Endothelial cell (in vitro differentiated cells): ENCODE measurements at regions not wholly inside any gene's neighbourhood (a gene's known extent, or its start where the extent isn't known, plus 50 kb on each side); places are given as distances from the start of the nearest gene placed in this dataset.

ENCODE experiments used
- DNase-seq: peaks from one replicate; pipeline ENCODE4 v3.0.0; 2021; ENCODE audit warnings: low spot score
- H3K27ac Mint-ChIP-seq: one replicate; pipeline ENCODE4 v1.8.0; 2021; ENCODE audit warnings: mixed read lengths, inconsistent platforms; ENCODE audit not compliant: unreplicated experiment
- H3K27me3 Mint-ChIP-seq: one replicate; pipeline ENCODE4 v1.8.0; 2021; ENCODE audit warnings: mild to moderate bottlenecking, moderate library complexity, mixed read lengths, inconsistent platforms; ENCODE audit not compliant: unreplicated experiment
- H3K36me3 Mint-ChIP-seq: one replicate; pipeline ENCODE4 v1.8.0; 2021; ENCODE audit warnings: mild to moderate bottlenecking, low read depth, mixed read lengths, inconsistent platforms; ENCODE audit not compliant: unreplicated experiment
- H3K4me1 Mint-ChIP-seq: one replicate; pipeline ENCODE4 v1.8.0; 2021; ENCODE audit warnings: mild to moderate bottlenecking, mixed read lengths, inconsistent platforms; ENCODE audit not compliant: unreplicated experiment
- H3K4me3 Mint-ChIP-seq: one replicate; pipeline ENCODE4 v1.8.0; 2021; ENCODE audit warnings: mild to moderate bottlenecking, mixed read lengths, inconsistent platforms; ENCODE audit not compliant: unreplicated experiment
- H3K9me3 Mint-ChIP-seq: one replicate; pipeline ENCODE4 v1.8.0; 2021; ENCODE audit warnings: mixed read lengths, inconsistent platforms; ENCODE audit not compliant: unreplicated experiment
- TF ChIP-seq, protein P1 (sequence below): fragments of 200-600 bp; sonication (generic); IDR thresholded peaks from one replicate; pipeline ENCODE4 v1.5.0; 2021; ENCODE audit warnings: antibody characterized with exemption; ENCODE audit not compliant: unreplicated experiment

DNA sequence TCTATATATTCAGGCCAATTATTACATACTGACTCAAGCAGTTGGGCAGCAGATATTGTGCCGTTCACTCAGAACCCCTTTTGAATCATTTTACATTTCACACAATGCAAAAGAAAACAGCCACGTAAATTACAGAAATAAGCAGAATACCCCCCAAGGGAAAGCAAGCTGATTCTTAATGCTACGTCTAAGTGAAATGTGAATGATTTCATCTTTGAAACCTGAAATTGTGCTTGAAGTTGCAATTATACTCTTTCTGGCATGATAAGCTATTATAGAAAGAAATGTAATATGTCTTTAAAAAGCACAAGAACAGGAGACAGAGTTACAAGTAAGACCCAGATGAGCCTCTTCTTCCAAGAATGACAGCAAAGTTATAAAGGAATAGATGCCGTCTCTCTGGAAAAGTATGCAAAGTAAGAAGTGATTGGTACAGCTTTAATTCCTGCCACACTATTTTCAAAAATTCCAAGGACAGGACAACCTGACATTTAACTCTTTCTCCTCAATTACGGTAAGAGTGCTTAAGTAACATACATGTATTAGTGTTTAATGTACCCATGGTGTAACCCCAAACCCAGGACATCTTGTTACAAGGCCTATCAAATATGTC is 891.5 kb upstream of the ADGRL2 start:
- Mint-ChIP-seq H3K4me1 (no peaks in the 10 kb centered on the region), H3K4me3 (no peak overlapping the region), H3K27me3 (no peaks in the 10 kb centered on the region), H3K36me3 (no peaks in the 10 kb centered on the region), H3K27ac (no peak overlapping the region), H3K9me3 (no peaks in the 10 kb centered on the region)
- no peak for DNase-seq
- TF ChIP-seq, protein P1, sequence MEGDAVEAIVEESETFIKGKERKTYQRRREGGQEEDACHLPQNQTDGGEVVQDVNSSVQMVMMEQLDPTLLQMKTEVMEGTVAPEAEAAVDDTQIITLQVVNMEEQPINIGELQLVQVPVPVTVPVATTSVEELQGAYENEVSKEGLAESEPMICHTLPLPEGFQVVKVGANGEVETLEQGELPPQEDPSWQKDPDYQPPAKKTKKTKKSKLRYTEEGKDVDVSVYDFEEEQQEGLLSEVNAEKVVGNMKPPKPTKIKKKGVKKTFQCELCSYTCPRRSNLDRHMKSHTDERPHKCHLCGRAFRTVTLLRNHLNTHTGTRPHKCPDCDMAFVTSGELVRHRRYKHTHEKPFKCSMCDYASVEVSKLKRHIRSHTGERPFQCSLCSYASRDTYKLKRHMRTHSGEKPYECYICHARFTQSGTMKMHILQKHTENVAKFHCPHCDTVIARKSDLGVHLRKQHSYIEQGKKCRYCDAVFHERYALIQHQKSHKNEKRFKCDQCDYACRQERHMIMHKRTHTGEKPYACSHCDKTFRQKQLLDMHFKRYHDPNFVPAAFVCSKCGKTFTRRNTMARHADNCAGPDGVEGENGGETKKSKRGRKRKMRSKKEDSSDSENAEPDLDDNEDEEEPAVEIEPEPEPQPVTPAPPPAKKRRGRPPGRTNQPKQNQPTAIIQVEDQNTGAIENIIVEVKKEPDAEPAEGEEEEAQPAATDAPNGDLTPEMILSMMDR = no peak

GRCh38 chr1:80896781-80897356 is 903.9 kb upstream of the ADGRL2 start:
- Mint-ChIP-seq H3K27me3 (no peaks in the 10 kb centered on the region), H3K9me3 (no peaks in the 10 kb centered on the region), H3K4me3 (no peak overlapping the region), H3K4me1 (no peaks in the 10 kb centered on the region), H3K27ac (no peak overlapping the region), H3K36me3 (no peaks in the 10 kb centered on the region)
- TF ChIP-seq, protein P1 = no peak
- no peak for DNase-seq

GRCh38 chr1:80894921-80895320 is 905.8 kb upstream of the ADGRL2 start:
- Mint-ChIP-seq H3K4me3 (no peak overlapping the region), H3K9me3 (no peaks in the 10 kb centered on the region), H3K27me3 (no peaks in the 10 kb centered on the region), H3K27ac (no peak overlapping the region), H3K4me1 (no peaks in the 10 kb centered on the region), H3K36me3 (no peaks in the 10 kb centered on the region)
- TF ChIP-seq, protein P1 = no peak
- no peak for DNase-seq

GRCh38 chr1:80893115-80893514 is 907.6 kb upstream of the ADGRL2 start:
- no peaks in the 10 kb centered on the region for H3K36me3 Mint-ChIP-seq
- no peaks in the 10 kb centered on the region for H3K27me3 Mint-ChIP-seq
- no peak overlapping the region for H3K27ac Mint-ChIP-seq
- TF ChIP-seq, protein P1 = no peak
- DNase-seq = no peak
- no peaks in the 10 kb centered on the region for H3K9me3 Mint-ChIP-seq
- no peaks in the 10 kb centered on the region for H3K4me1 Mint-ChIP-seq
- H3K4me3 Mint-ChIP-seq = no peak overlapping the region

DNA sequence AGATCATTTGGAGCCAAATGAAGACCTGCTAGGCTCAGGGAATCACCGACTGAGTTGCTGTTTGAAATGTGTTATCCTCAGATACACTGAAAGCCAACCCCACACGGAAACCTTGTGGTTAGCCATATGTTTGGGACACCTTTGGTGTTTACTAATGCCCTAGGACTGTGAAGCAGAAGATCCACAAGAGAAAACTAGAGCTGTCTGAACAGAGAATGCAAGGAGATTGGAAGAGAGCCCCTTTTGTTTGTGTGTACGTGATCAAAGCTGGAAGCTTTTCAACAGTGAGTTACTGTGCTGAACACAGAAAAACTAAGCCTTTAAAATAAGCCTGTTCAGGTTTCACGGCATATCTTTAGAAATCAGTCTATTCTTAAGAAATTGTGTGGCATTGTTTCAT is 908.2 kb upstream of the ADGRL2 start:
- Mint-ChIP-seq H3K27ac (no peak overlapping the region), H3K27me3 (no peaks in the 10 kb centered on the region), H3K4me3 (no peak overlapping the region), H3K4me1 (no peaks in the 10 kb centered on the region), H3K36me3 (no peaks in the 10 kb centered on the region), H3K9me3 (no peaks in the 10 kb centered on the region)
- DNase-seq = no peak
- TF ChIP-seq, protein P1 = no peak
